ENCODE measurements at regions not wholly inside any gene's neighbourhood (a gene's known extent, or its start where the extent isn't known, plus 50 kb on each side); places are given as distances from the start of the nearest gene placed in this dataset.

GRCh38 chr2:194452504-194452903 lies 1204.5 kb upstream of the SLC39A10 start:
- no peak for TF ChIP-seq CTCF (IDR thresholded peaks at IDR 0.05)
- no peak for TF ChIP-seq POLR2AphosphoS5 (IDR thresholded peaks at IDR 0.05)

Data from stomach (tissue), 4 donors.